OCI-M1 (cell line): ENCODE measurements at regions not wholly inside any gene's neighbourhood (a gene's known extent, or its start where the extent isn't known, plus 50 kb on each side); places are given as distances from the start of the nearest gene placed in this dataset.
A peak's percentile ranks its signal among the peaks of the same experiment; 100 is the strongest.

Source experiments
- DNase-seq: peaks from one replicate; lab custom pipeline; 2025; lab: John Stamatoyannopoulos, UW

DNA sequence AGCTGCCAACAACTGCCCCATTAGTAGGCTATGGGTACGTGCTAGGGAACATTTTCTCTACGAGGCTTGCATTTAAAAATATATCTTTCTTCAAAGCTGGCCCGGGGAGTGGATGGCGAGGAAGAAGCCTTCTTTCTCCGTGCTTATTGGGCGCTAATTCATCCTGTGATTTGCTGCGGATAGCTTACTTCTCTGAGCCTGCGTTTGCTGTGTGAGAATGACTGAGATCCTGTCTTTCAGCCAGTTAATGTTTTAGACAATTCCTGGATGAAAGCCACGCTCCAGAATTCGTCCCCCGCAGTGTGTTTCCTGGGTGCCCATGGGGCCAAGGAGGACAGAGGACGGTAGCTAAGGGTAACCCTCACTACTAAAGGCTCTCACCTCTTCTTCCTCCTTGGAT is 57.8 kb upstream of the TARBP1 start:
- no peak for DNase-seq

GRCh38 chr1:234535763-234536515 is 57.0 kb upstream of the TARBP1 start:
- DNase-seq = no peak

DNA sequence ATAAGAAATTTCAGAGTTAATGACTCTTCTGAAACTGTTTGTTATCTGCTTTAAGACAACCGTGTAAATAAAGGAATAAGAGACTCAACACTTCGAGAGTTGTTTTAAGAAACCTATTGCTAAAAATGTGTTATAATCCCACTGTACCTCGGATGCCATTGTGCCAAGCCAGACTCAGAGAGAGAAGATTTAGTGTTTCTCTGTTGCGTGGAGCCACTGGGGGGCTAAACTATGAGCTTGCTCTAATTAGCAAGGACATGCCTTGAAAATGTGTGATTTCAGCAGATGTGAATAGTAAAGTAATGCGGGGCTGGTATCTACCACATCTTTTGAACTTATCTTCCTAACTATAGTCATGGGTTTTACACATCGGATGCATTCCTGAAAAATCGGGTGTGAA is 56.2 kb upstream of the TARBP1 start:
- no peak for DNase-seq

DNA sequence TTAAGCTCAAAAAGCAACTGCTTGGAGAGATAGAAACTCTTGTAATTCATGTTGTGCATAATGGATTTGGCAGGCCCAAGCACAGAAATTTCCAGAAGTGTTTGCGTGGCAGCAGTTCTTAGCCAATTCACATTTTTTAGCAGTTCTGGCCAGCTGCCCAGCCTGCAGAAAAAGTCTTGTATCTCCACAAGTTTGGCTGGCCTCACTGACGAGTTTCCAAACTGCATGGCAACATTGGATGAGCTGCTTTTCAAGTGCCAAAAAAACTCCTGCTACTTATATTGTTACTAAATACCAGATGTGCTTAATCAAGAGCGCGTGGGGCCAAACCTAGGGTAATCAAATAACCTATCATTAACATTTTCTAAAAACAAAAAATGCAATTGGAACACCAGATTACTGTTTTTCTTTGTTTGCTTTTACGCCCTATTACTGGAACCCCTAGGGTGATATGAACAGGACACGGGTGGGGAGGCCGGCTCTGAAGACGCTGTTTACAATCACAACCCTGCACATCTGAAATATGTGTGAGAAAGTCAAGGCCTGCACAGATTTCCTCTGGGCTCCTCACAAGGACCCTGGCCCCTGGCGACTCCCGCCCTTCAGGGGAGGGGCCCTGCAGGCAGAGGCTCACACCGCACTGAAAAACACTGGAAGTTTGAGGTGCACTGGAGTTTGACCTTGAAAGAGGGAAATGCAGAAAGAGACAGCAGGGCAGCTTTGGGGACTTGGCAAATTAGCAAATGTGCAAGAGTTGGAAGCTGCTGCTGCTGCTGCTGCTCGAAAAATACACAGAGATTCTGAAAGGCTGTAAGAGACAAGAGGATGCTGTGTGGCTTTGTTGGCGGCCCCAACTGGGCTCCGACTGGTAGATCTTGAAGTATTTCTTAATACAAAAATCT is 55.2 kb upstream of the TARBP1 start:
- DNase-seq = no peak

- no peak for DNase-seq
Measured at GRCh38 chr1:234533034-234533891, 54.3 kb upstream of the TARBP1 start.

GRCh38 chr1:234532503-234532922 is 53.5 kb upstream of the TARBP1 start:
- DNase-seq = peak; percentile 68

DNA sequence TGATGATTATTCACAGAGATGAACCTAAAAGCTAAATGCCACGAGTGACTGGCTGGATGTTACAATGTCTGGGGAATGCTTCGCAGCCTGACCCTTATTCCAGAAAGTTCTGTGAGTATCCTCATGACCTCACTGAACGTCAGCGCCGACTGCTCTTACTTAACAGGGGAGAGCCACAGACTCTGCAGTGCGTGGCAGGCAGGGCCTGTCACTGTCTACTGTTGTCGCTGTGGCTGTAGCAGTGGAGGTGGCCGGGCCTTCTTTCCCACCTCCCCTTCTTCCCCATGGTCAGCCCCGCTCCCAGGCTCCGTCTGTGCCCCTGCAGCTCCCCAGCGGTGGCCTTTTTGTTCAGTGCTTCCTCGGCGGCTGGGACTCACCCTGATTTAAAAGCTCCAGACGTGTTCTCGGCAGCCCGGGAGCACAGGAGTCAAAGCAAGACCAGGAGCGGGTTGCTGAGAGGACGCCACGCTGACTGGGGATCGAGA is 52.2 kb upstream of the TARBP1 start:
- DNase-seq = no peak

- no peak for DNase-seq
Measured at GRCh38 chr1:234530672-234531071, 51.7 kb upstream of the TARBP1 start.

DNA sequence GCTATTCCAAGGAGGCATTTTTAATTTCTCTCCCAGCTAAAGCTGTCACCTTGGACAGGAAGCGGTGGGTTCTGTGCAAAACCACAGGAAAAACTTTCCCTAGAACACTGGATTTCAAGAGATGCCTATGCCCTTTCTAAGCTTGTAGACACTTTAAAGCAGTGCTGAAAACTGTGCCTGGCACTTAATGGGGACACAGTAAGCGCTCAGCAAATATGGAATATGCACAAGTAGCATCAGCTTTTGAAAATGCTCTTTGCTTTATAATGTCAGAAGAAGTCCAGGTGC is 50.9 kb upstream of the TARBP1 start:
- DNase-seq = no peak

GRCh38 chr1:234529095-234529949 is 50.3 kb upstream of the TARBP1 start:
- DNase-seq = peak; percentile 49
